Aorta (tissue), 5 donors: ENCODE measurements at regions not wholly inside any gene's neighbourhood (a gene's known extent, or its start where the extent isn't known, plus 50 kb on each side); places are given as distances from the start of the nearest gene placed in this dataset.

Source experiments
- ATAC-seq: fragments of 200-7000 bp; cut with Tn5 transposase; one replicate; pipeline ENCODE4 v1.9.1; 2022; ENCODE audit warnings: moderate library complexity; ENCODE audit not compliant: low FRiP score
- DNase-seq, 2 donors: peaks; one replicate each; pipeline ENCODE4 v3.0.0-alpha.2; 2020
- H3K27ac ChIP-seq, 2 donors: one replicate each; pipeline ENCODE4 v1.5.1; 2013; ENCODE audit warnings: low read length in 2 of 2, mild to moderate bottlenecking in 2 of 2, moderate library complexity in 2 of 2, control low read depth in 1 of 2, inconsistent platforms in 1 of 2, low read depth in 1 of 2
- H3K27me3 ChIP-seq, 2 donors: one replicate each; pipeline ENCODE4 v1.6.1; 2013; ENCODE audit warnings: control low read depth in 1 of 2, low read length in 1 of 2, mild to moderate bottlenecking in 1 of 2, moderate library complexity in 1 of 2; ENCODE audit not compliant: insufficient read depth in 2 of 2, control insufficient read depth in 1 of 2
- H3K36me3 ChIP-seq, 2 donors: one replicate each; pipeline ENCODE4 v1.6.1; 2013; ENCODE audit warnings: control low read depth in 1 of 2, low read length in 1 of 2, mild to moderate bottlenecking in 1 of 2; ENCODE audit not compliant: insufficient read depth in 2 of 2, control insufficient read depth in 1 of 2
- H3K4me1 ChIP-seq, 2 donors: one replicate each; pipeline ENCODE4 v1.6.1; 2013; ENCODE audit warnings: low read length in 2 of 2, control low read depth in 1 of 2, mild to moderate bottlenecking in 1 of 2, moderate library complexity in 1 of 2; ENCODE audit not compliant: insufficient read depth in 2 of 2, control insufficient read depth in 1 of 2
- H3K4me3 ChIP-seq, 2 donors: one replicate each; pipeline ENCODE4 v1.5.1; 2013; ENCODE audit warnings: low read length in 2 of 2, control low read depth in 1 of 2, mild to moderate bottlenecking in 1 of 2
- H3K9me3 ChIP-seq: one replicate; pipeline ENCODE4 v1.6.1; 2013; ENCODE audit warnings: mild to moderate bottlenecking, low read length; ENCODE audit not compliant: control insufficient read depth
- WGBS, 2 donors: extraction: QIAGEN DNeasy Blood & Tissue Kit; methylation state at CpG; one replicate each; pipeline ENCODE4 v1.1.7; 2013; 5-methylcytosine and 5-hydroxymethylcytosine counted together
- intact Hi-C, 2 donors: fragments of 100-400 bp; cut with DNase I; formaldehyde crosslinking; loops; one replicate each; pipeline versions ENCODE4 v1.14.2 to v1.15.0; 2022
- donor health status: healthy with polysubstance abuse.
- donor health status: Bipolar disorder and iron deficiency.
- donor health status: DM: no; HTN: no; CAD: no.
- donor health status: DM: no; HTN: no; CAD: no.
- donor health status: DM: yes; HTN: yes; CAD: no.

DNA sequence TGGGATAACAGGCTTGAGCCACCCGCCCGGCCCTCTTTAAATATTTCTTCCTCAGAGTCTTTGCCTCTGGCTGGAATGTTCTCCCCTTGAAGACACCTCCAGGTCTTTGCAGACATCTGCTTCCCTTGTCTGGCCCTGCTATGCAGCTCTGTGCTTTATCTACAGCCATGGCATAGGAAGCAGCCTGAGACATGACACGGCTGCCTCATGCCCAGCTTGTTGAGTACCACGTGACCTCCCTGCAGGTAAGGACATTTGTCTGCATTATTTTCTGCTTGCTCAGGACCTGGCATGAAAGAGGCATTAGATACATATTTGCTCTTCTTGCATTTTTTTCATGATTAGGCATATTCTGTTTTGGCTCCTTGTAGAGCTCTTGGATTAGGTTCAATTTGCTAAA, 113.8 kb upstream of the KLF6 start:
- 92 to 98% methylated on average over 4 of the region's 4 CpGs for WGBS, 2 donors
- H3K27ac ChIP-seq, result no peak overlapping the region
- DNase-seq (no peak), ATAC-seq (no peak)
- H3K36me3 ChIP-seq, result no peaks in the 10 kb centered on the region
- intact Hi-C loops, result no loop called here
- H3K4me1 ChIP-seq, result no peaks in the 10 kb centered on the region
- no peak overlapping the region for H3K4me3 ChIP-seq
- no peaks in the 10 kb centered on the region for H3K27me3 ChIP-seq
- no peaks in the 10 kb centered on the region for H3K9me3 ChIP-seq

DNA sequence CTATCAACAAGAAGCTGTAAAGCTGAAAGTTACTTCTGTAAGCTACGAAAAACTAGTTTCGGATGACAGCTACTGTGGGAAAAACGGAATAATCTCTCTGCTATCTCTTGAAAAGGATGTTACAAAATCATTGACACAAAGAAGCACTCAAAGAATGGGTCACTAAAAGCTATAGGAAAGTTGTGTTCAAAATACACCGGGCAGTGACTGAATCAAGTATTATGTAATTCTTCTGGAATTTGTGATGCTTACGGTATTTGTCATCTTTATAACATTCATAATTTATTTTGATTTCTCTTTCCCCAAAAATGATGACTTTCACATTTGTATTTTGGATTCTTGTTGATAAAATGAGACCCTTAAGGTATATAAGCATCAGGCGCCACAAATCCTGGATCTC, 112.1 kb upstream of the KLF6 start:
- H3K27me3 ChIP-seq, result no peaks in the 10 kb centered on the region
- H3K9me3 ChIP-seq, result no peaks in the 10 kb centered on the region
- no peaks in the 10 kb centered on the region for H3K4me1 ChIP-seq
- no peak overlapping the region for H3K4me3 ChIP-seq
- DNase-seq (no peak), ATAC-seq (no peak)
- no peaks in the 10 kb centered on the region for H3K36me3 ChIP-seq
- intact Hi-C loops, result no loop called here
- no peak overlapping the region for H3K27ac ChIP-seq
- WGBS, 2 donors, result 59 to 63% methylated on average over 6 of the region's 6 CpGs

- DNase-seq, result no peak
- Histone ChIP-seq H3K9me3 (no peaks in the 10 kb centered on the region), H3K4me1 (no peaks in the 10 kb centered on the region), H3K36me3 (no peaks in the 10 kb centered on the region), H3K27ac (no peak overlapping the region), H3K27me3 (no peaks in the 10 kb centered on the region), H3K4me3 (no peak overlapping the region)
- ATAC-seq, result no peak
- intact Hi-C loops, result no loop called here
- WGBS, 2 donors, result 88 to 95% methylated on average over 8 of the region's 8 CpGs
These were observed 111.2 kb upstream of the KLF6 start for GRCh38 chr10:3896161-3896560.

- H3K27me3 ChIP-seq, result no peaks in the 10 kb centered on the region
- intact Hi-C loops, result no loop called here
- no peak overlapping the region for H3K4me3 ChIP-seq
- no peaks in the 10 kb centered on the region for H3K4me1 ChIP-seq
- no peaks in the 10 kb centered on the region for H3K36me3 ChIP-seq
- no peak for ATAC-seq
- DNase-seq, result no peak
- no peaks in the 10 kb centered on the region for H3K9me3 ChIP-seq
- 63 to 75% methylated on average over 5 of the region's 5 CpGs for WGBS, 2 donors
- no peak overlapping the region for H3K27ac ChIP-seq
These were observed 110.1 kb upstream of the KLF6 start for GRCh38 chr10:3895045-3895631.

DNA sequence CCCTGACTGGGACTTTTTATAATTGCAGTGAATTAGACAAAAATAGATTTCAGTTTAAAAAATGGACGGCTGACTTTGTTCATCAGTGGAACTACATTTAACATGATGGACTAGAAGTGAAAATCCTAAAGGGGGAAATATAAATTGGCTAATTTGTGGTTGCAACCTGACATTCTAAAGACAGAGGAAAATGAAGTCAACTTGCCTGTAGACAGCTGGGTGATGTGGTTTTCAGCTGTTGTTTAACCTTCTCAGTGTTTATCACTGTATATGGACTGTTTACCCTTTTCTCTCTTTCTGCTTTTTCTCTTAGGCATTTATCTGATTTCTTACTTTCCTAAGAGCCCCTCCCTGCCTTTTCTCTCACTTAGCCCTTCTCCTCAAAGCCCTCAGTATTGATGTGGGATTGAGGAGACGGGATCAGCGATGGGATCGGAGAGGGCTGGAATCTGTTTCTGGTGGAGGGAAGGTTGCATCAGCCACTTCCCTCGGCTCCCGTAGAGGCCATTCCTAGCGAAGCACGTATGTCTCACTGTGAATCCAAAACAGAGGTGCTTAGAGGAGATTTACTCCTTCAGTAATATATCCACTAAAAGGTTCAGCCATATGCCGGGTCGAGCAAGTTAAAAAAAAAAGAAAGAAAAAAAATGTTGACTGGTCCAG, 109.0 kb upstream of the KLF6 start:
- DNase-seq (no peak), ATAC-seq (no peak)
- Histone ChIP-seq H3K27ac (no peak overlapping the region), H3K36me3 (no peaks in the 10 kb centered on the region), H3K9me3 (no peaks in the 10 kb centered on the region), H3K4me3 (no peak overlapping the region), H3K27me3 (no peaks in the 10 kb centered on the region), H3K4me1 (no peaks in the 10 kb centered on the region)
- intact Hi-C loops, result loop anchor here in 1 of 2 donors (5.0 kb wide), 1 partner anchor 38 kb away; no protein-coding TSS in a partner anchor
- 92% methylated on average over 10 of the region's 10 CpGs for WGBS, 2 donors

GRCh38 chr10:3892440-3893425, 107.7 kb upstream of the KLF6 start:
- H3K27ac ChIP-seq, result no peak overlapping the region
- 63 to 66% methylated on average over 9 of the region's 9 CpGs for WGBS, 2 donors
- no peak overlapping the region for H3K4me3 ChIP-seq
- intact Hi-C loops, result loop anchor here in 1 of 2 donors (5.0 kb wide), 1 partner anchor 40 kb away; no protein-coding TSS in a partner anchor
- H3K27me3 ChIP-seq, result no peaks in the 10 kb centered on the region
- H3K9me3 ChIP-seq, result no peaks in the 10 kb centered on the region
- H3K36me3 ChIP-seq, result no peaks in the 10 kb centered on the region
- no peak for DNase-seq
- peaks cover 0 to 3% of the 10 kb centered on the region in 2 donors for H3K4me1 ChIP-seq
- ATAC-seq, result no peak

DNA sequence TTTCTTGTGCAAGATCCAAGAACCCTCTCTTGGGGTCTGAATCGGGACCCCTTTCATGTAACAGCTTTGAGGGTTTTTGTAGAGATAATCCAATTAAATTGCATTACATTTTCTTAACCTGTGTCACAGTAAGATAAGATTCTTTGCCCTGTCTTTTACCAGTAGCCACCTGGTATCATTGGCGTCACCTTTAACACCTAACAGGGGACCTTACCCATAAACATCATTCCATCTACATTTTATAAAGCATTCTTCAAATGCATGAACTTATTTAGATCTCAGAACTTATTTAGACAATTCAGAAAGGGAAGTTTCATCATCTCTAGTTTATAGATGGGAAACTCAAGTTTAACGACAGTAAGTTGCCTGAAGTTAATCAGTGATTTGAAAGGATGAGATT, 106.4 kb upstream of the KLF6 start:
- H3K36me3 ChIP-seq, result no peaks in the 10 kb centered on the region
- H3K27me3 ChIP-seq, result no peaks in the 10 kb centered on the region
- no peaks in the 10 kb centered on the region for H3K9me3 ChIP-seq
- H3K27ac ChIP-seq, result no peak overlapping the region
- 95% methylated on average over 3 of the region's 3 CpGs for WGBS, 2 donors
- intact Hi-C loops, result loop anchor here in 1 of 2 donors (5.0 kb wide), 1 partner anchor 41 kb away; no protein-coding TSS in a partner anchor
- DNase-seq, result no peak
- no peak for ATAC-seq
- H3K4me1 ChIP-seq, result peaks cover 3 to 5% of the 10 kb centered on the region in 2 donors
- H3K4me3 ChIP-seq, result no peak overlapping the region

GRCh38 chr10:3890602-3891352, 105.8 kb upstream of the KLF6 start:
- 96 to 97% methylated on average over 14 of the region's 14 CpGs for WGBS, 2 donors
- Histone ChIP-seq H3K27me3 (no peaks in the 10 kb centered on the region), H3K4me3 (no peak overlapping the region), H3K27ac (no peak overlapping the region), H3K4me1 (peaks cover 3 to 5% of the 10 kb centered on the region in 2 donors), H3K9me3 (no peaks in the 10 kb centered on the region), H3K36me3 (no peaks in the 10 kb centered on the region)
- DNase-seq (no peak), ATAC-seq (no peak)
- intact Hi-C loops, result loop anchor here in 1 of 2 donors (5.0 kb wide), 1 partner anchor 42 kb away; no protein-coding TSS in a partner anchor
